ENCODE measurements at regions not wholly inside any gene's neighbourhood (a gene's known extent, or its start where the extent isn't known, plus 50 kb on each side); places are given as distances from the start of the nearest gene placed in this dataset.

GRCh38 chr10:107497024-107497423, 332.5 kb upstream of the SORCS1 start:
- no peak overlapping the region for H3K4me3 ChIP-seq (replicated peaks in 1 of 2; ENCODE audit: low read depth in 1 of 2, low read length in 2 of 2)
- ChIA-PET CTCF (no interaction called here), POLR2A (no interaction called here), RAD21 (ENCODE audit: low non-redundant PET in 1 of 2, low total read pairs in 2 of 2, uncharacterized antibody in 2 of 2, unreplicated experiment in 2 of 2) (no interaction called here)
- TF ChIP-seq ZBTB33 (IDR thresholded peaks at IDR 0.05; ENCODE audit: extremely low read depth, insufficient replicate concordance, low read length) (no peak), CTCF (IDR thresholded peaks at IDR 0.05 in 2 of 3, conservative IDR thresholded peaks at IDR 0.05 in 1 of 3; ENCODE audit: borderline replicate concordance in 1 of 3, insufficient read depth in 1 of 3, low read depth in 2 of 3, low read length in 2 of 3) (no peak), YY1 (IDR thresholded peaks at IDR 0.05; ENCODE audit: extremely low read depth, insufficient replicate concordance, low read depth, low read length) (no peak), ZNF274 (IDR thresholded peaks at IDR 0.05; ENCODE audit: low read depth, low read length) (no peak), FOSL1 (IDR thresholded peaks at IDR 0.05; ENCODE audit: low read depth) (no peak), TCF7L2 (IDR thresholded peaks at IDR 0.05; ENCODE audit: borderline replicate concordance, extremely low read depth, insufficient read depth, insufficient read length) (no peak), SP1 (IDR thresholded peaks at IDR 0.05; ENCODE audit: low read depth) (no peak), SIN3A (IDR thresholded peaks at IDR 0.05; ENCODE audit: low read depth) (no peak), REST (IDR thresholded peaks at IDR 0.05; ENCODE audit: low read depth) (no peak)
- no peaks in the 10 kb centered on the region for H3K27me3 ChIP-seq (ENCODE audit: insufficient read depth, low read length)
- peaks cover 34 to 48% of the 10 kb centered on the region in 2 experiments; a peak in 2 of 4 replicates for H3K9me3 ChIP-seq (ENCODE audit: control insufficient read depth in 1 of 2, insufficient read depth in 1 of 2, low read depth in 1 of 2, low read length in 2 of 2)
- no peak overlapping the region for H3K4me2 ChIP-seq (ENCODE audit: low read length)
- DNase-seq (ENCODE audit: low read depth, low spot score) (no peak), ATAC-seq (no peak)
- no TSS peak for BruUV-seq (replicated peaks)
- no peaks in the 10 kb centered on the region for H3K36me3 ChIP-seq (ENCODE audit: control insufficient read depth in 1 of 2, insufficient read depth in 2 of 2, low read length in 2 of 2)
- no peaks in the 10 kb centered on the region for H4K20me1 ChIP-seq (ENCODE audit: insufficient read depth)
- no peak overlapping the region for H3K27ac ChIP-seq (ENCODE audit: low read depth, low read length)
- no peak overlapping the region for H2AFZ ChIP-seq (ENCODE audit: low read depth, low read length, poor library complexity, severe bottlenecking)
- intact Hi-C loops (cut with micrococcal nuclease), result no loop called here
- H3K79me2 ChIP-seq (ENCODE audit: insufficient read depth, low read length), result no peaks in the 10 kb centered on the region
- H3K4me1 ChIP-seq (ENCODE audit: control insufficient read depth in 1 of 2, insufficient read depth in 2 of 2, low read length in 2 of 2), result no peaks in the 10 kb centered on the region
- no peaks in the 10 kb centered on the region for H3K9me2 ChIP-seq (ENCODE audit: insufficient read depth)
- no peak overlapping the region for H3K9ac ChIP-seq (ENCODE audit: low read length)

Data from HCT116 (cell line).